Panc1 (cell line): ENCODE measurements at regions not wholly inside any gene's neighbourhood (a gene's known extent, or its start where the extent isn't known, plus 50 kb on each side); places are given as distances from the start of the nearest gene placed in this dataset.

Source experiments
- POLR2AphosphoS5 ChIP-seq: IDR thresholded peaks from 2 replicates; pipeline ENCODE4 v1.6.1; 2012; ENCODE audit warnings: mild to moderate bottlenecking, low read depth, low read length, moderate library complexity
- SIN3A ChIP-seq: IDR thresholded peaks from 2 replicates; pipeline ENCODE4 v1.6.1; 2012; ENCODE audit warnings: low read depth, mild to moderate bottlenecking, low read length, moderate library complexity, borderline replicate concordance; ENCODE audit not compliant: insufficient read depth
- TF ChIP-seq, protein P1 (sequence below): fragments of 450-650 bp; IDR thresholded peaks from 2 replicates; pipeline ENCODE4 v1.5.1; 2017; ENCODE audit warnings: mild to moderate bottlenecking

DNA sequence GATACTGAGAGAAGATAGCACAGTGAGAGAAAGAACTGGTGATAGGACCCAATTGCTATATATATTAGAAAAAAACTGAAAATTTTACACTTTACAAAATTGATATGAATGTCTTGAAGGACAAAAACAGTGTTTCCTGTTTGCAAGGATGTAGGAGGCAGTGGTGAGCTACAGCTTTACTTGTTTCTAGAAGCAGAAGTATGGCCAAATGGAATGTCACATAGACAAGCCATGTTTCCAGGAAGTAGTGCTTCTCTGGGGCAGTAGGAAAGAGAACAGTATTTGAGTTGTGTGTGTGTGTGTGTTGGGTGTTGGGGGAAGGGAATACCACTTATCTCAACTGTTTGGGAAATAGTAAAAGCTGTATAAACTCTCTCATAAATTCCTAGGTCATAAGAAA lies 60.9 kb upstream of the IBSP start:
- TF ChIP-seq SIN3A (no peak), POLR2AphosphoS5 (no peak)
- TF ChIP-seq, protein P1, sequence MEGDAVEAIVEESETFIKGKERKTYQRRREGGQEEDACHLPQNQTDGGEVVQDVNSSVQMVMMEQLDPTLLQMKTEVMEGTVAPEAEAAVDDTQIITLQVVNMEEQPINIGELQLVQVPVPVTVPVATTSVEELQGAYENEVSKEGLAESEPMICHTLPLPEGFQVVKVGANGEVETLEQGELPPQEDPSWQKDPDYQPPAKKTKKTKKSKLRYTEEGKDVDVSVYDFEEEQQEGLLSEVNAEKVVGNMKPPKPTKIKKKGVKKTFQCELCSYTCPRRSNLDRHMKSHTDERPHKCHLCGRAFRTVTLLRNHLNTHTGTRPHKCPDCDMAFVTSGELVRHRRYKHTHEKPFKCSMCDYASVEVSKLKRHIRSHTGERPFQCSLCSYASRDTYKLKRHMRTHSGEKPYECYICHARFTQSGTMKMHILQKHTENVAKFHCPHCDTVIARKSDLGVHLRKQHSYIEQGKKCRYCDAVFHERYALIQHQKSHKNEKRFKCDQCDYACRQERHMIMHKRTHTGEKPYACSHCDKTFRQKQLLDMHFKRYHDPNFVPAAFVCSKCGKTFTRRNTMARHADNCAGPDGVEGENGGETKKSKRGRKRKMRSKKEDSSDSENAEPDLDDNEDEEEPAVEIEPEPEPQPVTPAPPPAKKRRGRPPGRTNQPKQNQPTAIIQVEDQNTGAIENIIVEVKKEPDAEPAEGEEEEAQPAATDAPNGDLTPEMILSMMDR, result no peak
